ENCODE measurements at regions not wholly inside any gene's neighbourhood (a gene's known extent, or its start where the extent isn't known, plus 50 kb on each side); places are given as distances from the start of the nearest gene placed in this dataset.

DNA sequence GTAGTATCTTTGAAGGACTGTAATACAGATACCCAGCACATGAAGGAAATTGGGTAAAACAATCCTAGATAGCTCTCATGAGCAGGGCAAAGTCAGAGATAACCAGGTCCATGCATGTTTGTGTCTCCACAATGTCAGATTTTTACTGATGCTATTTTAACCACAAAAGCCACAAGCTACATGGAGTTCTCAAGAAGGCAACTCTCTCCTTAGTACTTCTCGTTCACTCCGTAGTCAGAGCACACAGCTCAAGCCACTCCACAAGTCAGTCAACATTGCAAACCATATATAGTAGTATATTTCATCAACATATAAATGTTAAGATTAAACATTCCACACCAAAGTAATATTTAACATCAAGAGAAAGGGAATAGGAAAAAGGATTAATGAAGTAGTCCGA lies 98.0 kb upstream of the PIK3CG start:
- H3K4me3 Mint-ChIP-seq (ENCODE audit: unreplicated experiment), result no peak overlapping the region
- TF ChIP-seq, protein P1, sequence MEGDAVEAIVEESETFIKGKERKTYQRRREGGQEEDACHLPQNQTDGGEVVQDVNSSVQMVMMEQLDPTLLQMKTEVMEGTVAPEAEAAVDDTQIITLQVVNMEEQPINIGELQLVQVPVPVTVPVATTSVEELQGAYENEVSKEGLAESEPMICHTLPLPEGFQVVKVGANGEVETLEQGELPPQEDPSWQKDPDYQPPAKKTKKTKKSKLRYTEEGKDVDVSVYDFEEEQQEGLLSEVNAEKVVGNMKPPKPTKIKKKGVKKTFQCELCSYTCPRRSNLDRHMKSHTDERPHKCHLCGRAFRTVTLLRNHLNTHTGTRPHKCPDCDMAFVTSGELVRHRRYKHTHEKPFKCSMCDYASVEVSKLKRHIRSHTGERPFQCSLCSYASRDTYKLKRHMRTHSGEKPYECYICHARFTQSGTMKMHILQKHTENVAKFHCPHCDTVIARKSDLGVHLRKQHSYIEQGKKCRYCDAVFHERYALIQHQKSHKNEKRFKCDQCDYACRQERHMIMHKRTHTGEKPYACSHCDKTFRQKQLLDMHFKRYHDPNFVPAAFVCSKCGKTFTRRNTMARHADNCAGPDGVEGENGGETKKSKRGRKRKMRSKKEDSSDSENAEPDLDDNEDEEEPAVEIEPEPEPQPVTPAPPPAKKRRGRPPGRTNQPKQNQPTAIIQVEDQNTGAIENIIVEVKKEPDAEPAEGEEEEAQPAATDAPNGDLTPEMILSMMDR (IDR thresholded peaks at IDR 0.05), result no peak
- no peaks in the 10 kb centered on the region for H3K27me3 Mint-ChIP-seq (ENCODE audit: unreplicated experiment)
- DNase-seq (ENCODE audit: extremely low spot score, unreplicated experiment), result no peak
- no peak overlapping the region for H3K27ac Mint-ChIP-seq (ENCODE audit: unreplicated experiment)
- no peaks in the 10 kb centered on the region for H3K36me3 Mint-ChIP-seq (ENCODE audit: unreplicated experiment)
- H3K9me3 Mint-ChIP-seq (ENCODE audit: unreplicated experiment), result no peaks in the 10 kb centered on the region
- H3K4me1 Mint-ChIP-seq (ENCODE audit: unreplicated experiment), result peaks cover 33% of the 10 kb centered on the region

DNA sequence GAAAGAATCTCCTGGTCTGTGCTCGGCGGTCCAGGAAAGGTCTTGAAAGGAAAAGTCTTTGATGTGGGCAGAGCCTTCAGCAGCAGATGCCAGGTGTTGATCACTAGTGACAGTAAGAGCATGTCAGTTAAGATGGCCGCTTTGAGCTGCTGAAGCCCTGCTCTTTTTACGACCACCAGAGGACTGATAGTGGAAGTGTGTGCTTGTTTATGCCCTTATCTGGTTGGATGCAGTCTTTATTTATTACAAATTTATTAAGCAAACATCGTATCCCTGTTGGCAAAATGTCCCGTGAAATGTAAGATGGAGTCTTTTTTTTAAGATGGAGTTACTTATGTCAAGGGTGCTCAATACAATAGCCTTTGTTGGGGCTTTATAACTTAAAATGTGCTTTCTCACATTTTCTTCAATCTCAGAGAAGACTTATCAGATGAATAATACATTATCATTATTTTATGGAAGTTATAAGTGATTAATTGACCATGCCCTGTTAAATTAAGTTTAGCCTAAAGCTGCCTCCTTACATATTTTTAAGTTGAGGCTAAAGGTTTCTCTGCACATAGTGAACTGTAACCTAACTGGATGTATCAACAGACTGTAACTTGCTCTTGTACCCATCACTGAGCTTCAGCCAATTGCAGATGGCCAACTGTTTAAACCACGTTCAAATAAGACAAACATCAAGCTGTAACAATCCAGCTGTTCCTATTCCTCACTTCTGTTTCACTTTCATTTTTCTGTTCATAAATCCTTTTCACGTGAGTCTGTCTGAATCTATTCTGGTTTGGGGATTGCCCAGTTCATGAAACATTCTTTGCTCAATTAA lies 97.4 kb upstream of the PIK3CG start:
- no peak for DNase-seq (ENCODE audit: extremely low spot score, unreplicated experiment)
- H3K4me1 Mint-ChIP-seq (ENCODE audit: unreplicated experiment), result peaks cover 39% of the 10 kb centered on the region
- no peaks in the 10 kb centered on the region for H3K9me3 Mint-ChIP-seq (ENCODE audit: unreplicated experiment)
- no peaks in the 10 kb centered on the region for H3K36me3 Mint-ChIP-seq (ENCODE audit: unreplicated experiment)
- peak overlapping the region; percentile 39 for H3K4me3 Mint-ChIP-seq (ENCODE audit: unreplicated experiment)
- peak overlapping the region; percentile 66 for H3K27ac Mint-ChIP-seq (ENCODE audit: unreplicated experiment)
- no peaks in the 10 kb centered on the region for H3K27me3 Mint-ChIP-seq (ENCODE audit: unreplicated experiment)
- TF ChIP-seq, protein P1 (IDR thresholded peaks at IDR 0.05), result no peak

DNA sequence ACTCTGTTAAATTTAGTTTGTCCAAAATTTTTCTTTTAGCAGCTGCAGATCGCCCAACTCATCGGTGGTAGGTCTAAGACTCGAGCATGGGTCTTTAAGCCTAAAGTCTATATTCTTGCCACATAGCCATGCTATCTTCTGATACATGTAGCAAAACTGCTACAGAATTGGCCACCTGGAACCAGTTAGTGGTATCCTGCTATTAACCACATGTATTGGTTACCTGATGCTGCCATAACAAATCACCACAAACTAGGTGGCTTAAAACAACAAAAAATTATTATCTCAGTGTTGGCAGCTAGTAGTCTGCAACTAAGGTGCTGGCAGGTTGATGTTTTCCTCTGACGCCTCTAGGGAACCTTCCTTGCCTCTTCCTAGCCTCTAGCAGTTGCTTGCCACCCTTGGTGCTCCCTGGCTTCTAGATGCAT lies 96.7 kb upstream of the PIK3CG start:
- no peaks in the 10 kb centered on the region for H3K9me3 Mint-ChIP-seq (ENCODE audit: unreplicated experiment)
- peak overlapping the region; percentile 66 for H3K27ac Mint-ChIP-seq (ENCODE audit: unreplicated experiment)
- H3K4me3 Mint-ChIP-seq (ENCODE audit: unreplicated experiment), result peak overlapping the region; percentile 39
- no peak for DNase-seq (ENCODE audit: extremely low spot score, unreplicated experiment)
- no peaks in the 10 kb centered on the region for H3K36me3 Mint-ChIP-seq (ENCODE audit: unreplicated experiment)
- H3K27me3 Mint-ChIP-seq (ENCODE audit: unreplicated experiment), result no peaks in the 10 kb centered on the region
- TF ChIP-seq, protein P1 (IDR thresholded peaks at IDR 0.05), result no peak
- peaks cover 43% of the 10 kb centered on the region for H3K4me1 Mint-ChIP-seq (ENCODE audit: unreplicated experiment)

DNA sequence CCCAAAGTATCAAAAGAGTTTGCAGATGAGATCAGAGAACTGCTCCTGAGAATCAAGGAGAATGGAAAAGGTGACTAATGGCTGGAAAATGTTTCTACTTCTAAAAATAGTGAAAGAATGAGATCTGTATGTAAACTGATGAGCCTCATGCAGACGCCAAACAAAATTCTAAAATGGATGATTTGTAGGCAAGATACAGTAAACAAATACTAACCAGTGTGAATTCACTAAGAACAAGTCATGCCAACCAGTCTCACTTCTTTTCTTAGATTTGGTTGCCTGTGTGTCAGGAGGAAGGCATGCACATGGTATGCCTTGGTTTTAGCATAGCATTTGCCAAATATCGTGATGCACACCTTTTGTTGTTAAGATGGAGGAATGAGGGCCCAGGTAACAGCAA lies 94.9 kb upstream of the PIK3CG start:
- Mint-ChIP-seq H3K9me3 (ENCODE audit: unreplicated experiment) (no peaks in the 10 kb centered on the region), H3K36me3 (ENCODE audit: unreplicated experiment) (no peaks in the 10 kb centered on the region), H3K4me3 (ENCODE audit: unreplicated experiment) (no peak overlapping the region), H3K4me1 (ENCODE audit: unreplicated experiment) (peaks cover 49% of the 10 kb centered on the region), H3K27me3 (ENCODE audit: unreplicated experiment) (no peaks in the 10 kb centered on the region), H3K27ac (ENCODE audit: unreplicated experiment) (peak overlapping the region; percentile 66)
- DNase-seq (ENCODE audit: extremely low spot score, unreplicated experiment), result no peak
- TF ChIP-seq, protein P1 (IDR thresholded peaks at IDR 0.05), result no peak

DNA sequence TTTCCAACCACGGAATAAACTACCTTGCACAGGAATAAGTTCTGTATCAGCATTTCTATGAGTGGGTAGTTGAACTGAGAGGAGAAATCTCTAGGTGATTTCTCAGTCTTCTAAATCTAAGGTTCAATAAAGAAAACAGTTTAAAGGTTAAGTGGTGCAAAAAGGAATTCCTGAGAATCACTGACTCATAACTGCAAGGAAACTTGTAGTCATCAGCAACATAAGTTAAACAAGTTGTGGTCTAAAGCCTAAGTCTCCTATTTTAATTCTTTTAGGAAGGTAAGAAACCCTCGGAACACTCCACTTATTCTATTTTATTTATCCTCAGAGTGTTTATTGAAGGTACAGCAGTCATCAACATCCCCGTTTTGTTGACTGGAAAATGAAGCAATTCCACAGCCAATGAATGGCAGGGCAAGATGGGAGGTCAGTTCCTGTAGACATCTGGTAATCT lies 92.4 kb upstream of the PIK3CG start:
- H3K4me1 Mint-ChIP-seq (ENCODE audit: unreplicated experiment), result peaks cover 51% of the 10 kb centered on the region
- H3K27me3 Mint-ChIP-seq (ENCODE audit: unreplicated experiment), result no peaks in the 10 kb centered on the region
- no peak for DNase-seq (ENCODE audit: extremely low spot score, unreplicated experiment)
- peak overlapping the region; percentile 27 for H3K27ac Mint-ChIP-seq (ENCODE audit: unreplicated experiment)
- no peaks in the 10 kb centered on the region for H3K36me3 Mint-ChIP-seq (ENCODE audit: unreplicated experiment)
- no peaks in the 10 kb centered on the region for H3K9me3 Mint-ChIP-seq (ENCODE audit: unreplicated experiment)
- H3K4me3 Mint-ChIP-seq (ENCODE audit: unreplicated experiment), result no peak overlapping the region
- TF ChIP-seq, protein P1 (IDR thresholded peaks at IDR 0.05), result no peak

All from osteocyte (in vitro differentiated cells).